ENCODE measurements at regions not wholly inside any gene's neighbourhood (a gene's known extent, or its start where the extent isn't known, plus 50 kb on each side); places are given as distances from the start of the nearest gene placed in this dataset.
A peak's percentile ranks its signal among the peaks of the same experiment; 100 is the strongest.

DNA sequence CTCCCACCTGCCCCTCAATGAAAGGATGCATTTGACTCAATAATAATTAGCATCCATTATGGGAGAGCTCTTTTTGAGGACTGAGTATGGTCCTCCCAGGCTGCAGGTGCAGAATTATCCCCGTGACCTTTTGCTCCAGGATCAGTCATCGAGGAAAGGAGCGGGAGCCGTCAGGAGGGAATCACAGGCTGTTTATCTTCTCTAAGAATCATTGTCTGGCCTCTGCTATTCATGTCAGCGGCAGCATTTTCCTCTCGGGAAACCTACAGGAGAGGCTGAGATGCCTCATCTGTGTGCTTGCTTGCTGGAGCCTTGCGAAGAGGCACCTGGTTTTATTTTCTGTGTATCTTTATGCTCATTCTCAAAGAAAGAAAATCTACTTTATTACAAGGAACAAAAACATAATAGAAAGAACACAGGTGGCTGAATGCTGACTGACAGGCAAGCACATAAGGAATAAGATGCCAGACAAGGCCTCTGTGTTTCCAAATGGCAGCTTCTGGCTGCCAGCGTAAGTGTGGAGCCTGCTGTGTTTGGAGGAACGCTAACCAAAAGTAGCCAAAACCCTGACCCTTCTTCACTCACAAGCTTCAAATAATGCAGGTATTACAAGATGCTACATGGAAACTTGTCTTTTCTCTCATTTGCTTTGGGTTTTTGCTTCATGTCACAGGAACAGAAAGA lies 539.1 kb upstream of the MARCKS start:
- Histone ChIP-seq H3K36me3 (replicated peaks) (no peaks in the 10 kb centered on the region), H3K27me3 (replicated peaks) (no peaks in the 10 kb centered on the region), H3K27ac (no peak overlapping the region), H3K4me3 (ENCODE audit: low read depth, low read length) (no peak overlapping the region)
- TF ChIP-seq, protein P1, sequence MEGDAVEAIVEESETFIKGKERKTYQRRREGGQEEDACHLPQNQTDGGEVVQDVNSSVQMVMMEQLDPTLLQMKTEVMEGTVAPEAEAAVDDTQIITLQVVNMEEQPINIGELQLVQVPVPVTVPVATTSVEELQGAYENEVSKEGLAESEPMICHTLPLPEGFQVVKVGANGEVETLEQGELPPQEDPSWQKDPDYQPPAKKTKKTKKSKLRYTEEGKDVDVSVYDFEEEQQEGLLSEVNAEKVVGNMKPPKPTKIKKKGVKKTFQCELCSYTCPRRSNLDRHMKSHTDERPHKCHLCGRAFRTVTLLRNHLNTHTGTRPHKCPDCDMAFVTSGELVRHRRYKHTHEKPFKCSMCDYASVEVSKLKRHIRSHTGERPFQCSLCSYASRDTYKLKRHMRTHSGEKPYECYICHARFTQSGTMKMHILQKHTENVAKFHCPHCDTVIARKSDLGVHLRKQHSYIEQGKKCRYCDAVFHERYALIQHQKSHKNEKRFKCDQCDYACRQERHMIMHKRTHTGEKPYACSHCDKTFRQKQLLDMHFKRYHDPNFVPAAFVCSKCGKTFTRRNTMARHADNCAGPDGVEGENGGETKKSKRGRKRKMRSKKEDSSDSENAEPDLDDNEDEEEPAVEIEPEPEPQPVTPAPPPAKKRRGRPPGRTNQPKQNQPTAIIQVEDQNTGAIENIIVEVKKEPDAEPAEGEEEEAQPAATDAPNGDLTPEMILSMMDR (IDR thresholded peaks at IDR 0.05; ENCODE audit: low read depth, low read length, missing control alignments), result no peak
- no peak for DNase-seq
- in situ Hi-C loops (cut with HindIII; ENCODE audit: low pct_ligation_motif_present, low sequenced_read_pairs), result no loop called here

DNA sequence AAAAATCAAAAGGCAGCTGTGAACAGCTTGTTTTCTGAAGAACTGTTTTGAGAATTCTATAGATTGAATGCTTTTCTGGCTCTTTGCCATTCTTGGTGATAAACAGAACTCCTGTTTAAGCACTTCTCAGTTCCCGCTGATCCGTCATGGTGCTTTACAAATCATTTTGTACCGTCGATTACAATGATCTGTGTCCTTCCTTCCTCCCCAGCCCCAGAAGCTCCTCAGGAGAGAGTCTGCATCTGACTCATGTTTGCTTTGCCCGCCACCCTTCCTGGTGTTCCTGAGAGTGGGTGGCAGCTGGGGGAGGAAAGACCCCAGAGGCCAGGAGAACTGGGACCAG lies 538.6 kb upstream of the MARCKS start:
- TF ChIP-seq, protein P1 (IDR thresholded peaks at IDR 0.05; ENCODE audit: low read depth, low read length, missing control alignments), result no peak
- no peaks in the 10 kb centered on the region for H3K27me3 ChIP-seq (replicated peaks)
- no peak overlapping the region for H3K4me3 ChIP-seq (ENCODE audit: low read depth, low read length)
- H3K36me3 ChIP-seq (replicated peaks), result no peaks in the 10 kb centered on the region
- in situ Hi-C loops (cut with HindIII; ENCODE audit: low pct_ligation_motif_present, low sequenced_read_pairs), result no loop called here
- no peak overlapping the region for H3K27ac ChIP-seq
- peak; percentile 4 for DNase-seq

DNA sequence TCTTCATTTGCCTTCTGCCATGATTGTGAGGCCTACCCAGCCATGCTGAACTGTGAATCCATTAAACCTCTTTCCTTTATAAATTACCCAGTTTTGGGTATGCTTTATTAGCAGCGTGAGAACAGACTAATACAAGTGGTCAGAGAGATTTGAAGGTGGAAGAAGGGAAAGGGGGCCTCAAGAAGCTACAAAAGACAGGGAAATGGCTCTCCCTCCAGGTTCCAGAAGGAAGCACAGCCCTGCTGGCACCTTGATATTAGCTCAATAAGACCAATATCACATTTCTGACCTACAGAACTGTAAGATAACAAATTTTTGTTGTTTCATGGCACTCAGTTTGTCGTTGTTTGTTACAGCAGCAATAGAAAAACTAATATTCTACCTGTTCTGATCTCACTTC lies 536.5 kb upstream of the MARCKS start:
- Histone ChIP-seq H3K27ac (no peak overlapping the region), H3K36me3 (replicated peaks) (no peaks in the 10 kb centered on the region), H3K4me3 (ENCODE audit: low read depth, low read length) (no peak overlapping the region), H3K27me3 (replicated peaks) (no peaks in the 10 kb centered on the region)
- in situ Hi-C loops (cut with HindIII; ENCODE audit: low pct_ligation_motif_present, low sequenced_read_pairs), result no loop called here
- TF ChIP-seq, protein P1 (IDR thresholded peaks at IDR 0.05; ENCODE audit: low read depth, low read length, missing control alignments), result no peak
- DNase-seq, result no peak

DNA sequence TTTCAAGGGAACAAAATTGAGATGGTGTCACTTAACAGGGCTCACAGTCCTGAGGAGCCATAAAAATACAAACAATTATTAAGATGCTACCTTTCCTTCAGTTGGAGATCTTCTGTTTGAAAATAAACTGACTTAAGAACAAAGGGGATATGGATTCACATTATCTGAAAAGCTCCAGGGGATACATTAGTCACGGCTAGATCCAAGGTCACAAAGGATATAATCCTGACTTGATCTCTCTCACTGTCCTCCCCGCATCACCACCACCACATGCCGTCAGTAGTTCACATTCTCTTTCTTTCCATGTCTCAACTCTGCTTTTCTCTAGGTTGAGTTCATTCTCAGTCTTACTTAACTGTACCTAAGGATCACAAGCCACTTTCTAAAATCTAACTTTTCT lies 530.4 kb upstream of the MARCKS start:
- Histone ChIP-seq H3K36me3 (replicated peaks) (no peaks in the 10 kb centered on the region), H3K27me3 (replicated peaks) (no peaks in the 10 kb centered on the region), H3K27ac (no peak overlapping the region), H3K4me3 (ENCODE audit: low read depth, low read length) (no peak overlapping the region)
- TF ChIP-seq, protein P1 (IDR thresholded peaks at IDR 0.05; ENCODE audit: low read depth, low read length, missing control alignments), result no peak
- no peak for DNase-seq
- in situ Hi-C loops (cut with HindIII; ENCODE audit: low pct_ligation_motif_present, low sequenced_read_pairs), result no loop called here

DNA sequence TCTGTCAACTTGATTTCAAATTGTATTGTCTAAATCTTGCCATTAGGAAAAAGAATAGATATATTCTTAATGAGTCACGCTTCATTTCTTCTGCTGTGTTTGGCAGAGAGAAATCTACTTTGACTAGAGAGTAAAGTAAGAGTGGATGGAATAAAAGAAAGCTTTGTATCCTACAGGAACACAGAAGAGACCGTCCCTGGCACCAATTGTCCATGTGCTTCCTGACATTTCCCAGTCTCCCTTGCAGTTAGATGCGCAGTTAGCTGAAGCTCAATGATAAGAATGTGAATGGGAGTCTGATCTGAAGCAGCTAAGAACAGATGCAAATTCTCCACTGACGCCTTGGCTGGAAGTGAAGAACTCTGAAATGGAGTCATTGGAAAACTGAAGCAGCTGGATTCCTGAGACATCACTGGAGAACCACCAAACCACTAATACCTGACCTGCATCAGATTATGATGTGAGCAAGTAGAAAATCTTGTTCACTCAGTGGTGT lies 528.2 kb upstream of the MARCKS start:
- Histone ChIP-seq H3K27ac (no peak overlapping the region), H3K4me3 (ENCODE audit: low read depth, low read length) (no peak overlapping the region), H3K27me3 (replicated peaks) (no peaks in the 10 kb centered on the region), H3K36me3 (replicated peaks) (no peaks in the 10 kb centered on the region)
- no peak for DNase-seq
- TF ChIP-seq, protein P1 (IDR thresholded peaks at IDR 0.05; ENCODE audit: low read depth, low read length, missing control alignments), result no peak
- in situ Hi-C loops (cut with HindIII; ENCODE audit: low pct_ligation_motif_present, low sequenced_read_pairs), result no loop called here
